K562 (cell line): ENCODE measurements at regions not wholly inside any gene's neighbourhood (a gene's known extent, or its start where the extent isn't known, plus 50 kb on each side); places are given as distances from the start of the nearest gene placed in this dataset.

Experiments used
- ATAC-seq: fragments of 200-7000 bp; cut with Tn5 transposase; 3 replicates; pipeline ENCODE4 v1.9.1; 2020; ENCODE audit warnings: moderate library complexity
- BruUV-seq: library from RNA; stranded (reverse); fragments of 400-500 nt; replicated peaks from 2 replicates; lab custom pipeline; 2021; lab: Mats Ljungman, UMichigan
- CTCF ChIA-PET: fragments of 300-600 bp; formaldehyde crosslinking; extraction: SDS; loops from one replicate; lab custom pipeline; 2021; ENCODE audit warnings: low intra/inter-chr PET ratio; lab: Yijun Ruan, JAX
- POLR2A ChIA-PET: fragments of 300-600, 350-650 bp; sonication (Branson Sonifier 250); formaldehyde crosslinking; extraction: SDS; loops from one replicate; lab custom pipeline; 2021; ENCODE audit warnings: antibody characterized with exemption, inconsistent platforms; lab: Yijun Ruan, JAX
- DNase-seq, 4 experiments: peaks; one replicate each; pipeline versions ENCODE4 v3.0.0 to v3.0.0-alpha.2; 2011 to 2018; ENCODE audit warnings: low spot score in 3 of 4, mixed read lengths in 3 of 4; ENCODE audit errors: extremely low read depth in 1 of 4
- FAIRE-seq: peaks from 2 replicates; lab custom pipeline; 2011; peaks lifted over from hg19 to GRCh38; lab: Jason Lieb, UNC
- H2AFZ ChIP-seq: 2 replicates; pipeline ENCODE4 v1.6.0; 2011; ENCODE audit warnings: low read depth, low read length, control low read depth, inconsistent platforms
- H3K27ac ChIP-seq: fragments of 200-600 bp; 3 replicates; pipeline ENCODE4 v1.8.0; 2011; ENCODE audit warnings: low read depth, mild to moderate bottlenecking, control low read depth, inconsistent platforms, low read length, moderate library complexity, mixed read lengths; ENCODE audit errors: extremely low read depth
- H3K27me3 ChIP-seq, 2 experiments: fragments of 300-600 bp in 1 of 2; 2 replicates in 1 of 2; 3 replicates in 1 of 2; pipeline versions ENCODE4 v1.6.0 to v1.8.0; 2011; ENCODE audit warnings: inconsistent platforms in 2 of 2, low read length in 2 of 2, mild to moderate bottlenecking in 1 of 2, mixed read lengths in 1 of 2, moderate library complexity in 1 of 2; ENCODE audit not compliant: control insufficient read depth in 2 of 2, insufficient read depth in 2 of 2
- H3K36me3 ChIP-seq: fragments of 300-600 bp; 3 replicates; pipeline ENCODE4 v1.8.0; 2011; ENCODE audit warnings: mild to moderate bottlenecking, low read length, inconsistent platforms; ENCODE audit not compliant: control insufficient read depth, insufficient read depth
- H3K4me1 ChIP-seq, 2 experiments: fragments of 200-600 bp in 1 of 2; replicated peaks in 1 of 2; 2 replicates in 1 of 2; 3 replicates in 1 of 2; pipeline versions ENCODE4 v1.5.1 to v1.8.0; 2011; ENCODE audit warnings: inconsistent platforms in 2 of 2, low read length in 2 of 2, mild to moderate bottlenecking in 1 of 2, mixed read lengths in 1 of 2, moderate library complexity in 1 of 2; ENCODE audit not compliant: control insufficient read depth in 2 of 2, insufficient read depth in 2 of 2
- H3K4me2 ChIP-seq: 2 replicates; pipeline ENCODE4 v1.6.1; 2011; ENCODE audit warnings: low read length, control low read depth, inconsistent platforms, mixed read lengths; ENCODE audit not compliant: insufficient read depth
- H3K4me3 ChIP-seq: fragments of 200-600 bp; sonication (generic), shearing (Covaris generic); 2 replicates; pipeline ENCODE4 v1.5.1; 2016; ENCODE audit warnings: control low read depth, inconsistent platforms
- H3K79me2 ChIP-seq: fragments of 200-600 bp; 3 replicates; pipeline ENCODE4 v1.8.0; 2011; ENCODE audit warnings: low read length, inconsistent platforms; ENCODE audit not compliant: control insufficient read depth, insufficient read depth
- H3K9ac ChIP-seq, 2 experiments: 2 replicates each; pipeline versions ENCODE4 v1.6.0 to v1.6.1; 2011; ENCODE audit warnings: low read depth in 2 of 2, low read length in 2 of 2, control low read depth in 1 of 2, inconsistent platforms in 1 of 2, mild to moderate bottlenecking in 1 of 2, mixed read lengths in 1 of 2; ENCODE audit not compliant: insufficient read depth in 1 of 2
- H3K9me1 ChIP-seq: one replicate; pipeline ENCODE4 v1.6.0; 2011; ENCODE audit warnings: inconsistent platforms, mild to moderate bottlenecking, low read length, moderate library complexity; ENCODE audit not compliant: control insufficient read depth, insufficient read depth
- H3K9me3 ChIP-seq: replicated peaks from 2 replicates; pipeline ENCODE4 v1.5.1; 2011; ENCODE audit warnings: low read depth, low read length, inconsistent platforms; ENCODE audit not compliant: control insufficient read depth, insufficient read depth
- H4K20me1 ChIP-seq: replicated peaks from 2 replicates; pipeline ENCODE4 v1.6.1; 2011; ENCODE audit warnings: low read length, inconsistent platforms, mixed read lengths; ENCODE audit not compliant: control insufficient read depth, insufficient read depth
- BHLHE40 ChIP-seq: IDR thresholded peaks from 2 replicates; pipeline ENCODE4 v1.6.1; 2011; ENCODE audit warnings: low read length, improper control_type of control experiment
- BRD9 ChIP-seq: fragments of 450-650 bp; IDR thresholded peaks from 2 replicates; pipeline ENCODE4 v1.6.1; 2018; ENCODE audit warnings: low read depth; ENCODE audit not compliant: partially characterized antibody
- CBFA2T2 ChIP-seq: fragments of 450-650 bp; conservative IDR thresholded peaks from 2 replicates; pipeline ENCODE4 v1.6.1; 2017; ENCODE audit warnings: mild to moderate bottlenecking
- CCAR2 ChIP-seq: fragments of 200-400 bp; formaldehyde crosslinking; IDR thresholded peaks from 2 replicates; pipeline ENCODE4 v1.6.1; 2017; ENCODE audit warnings: mild to moderate bottlenecking, low read depth, low read length
- FIP1L1 ChIP-seq: fragments of 200-400 bp; formaldehyde crosslinking; IDR thresholded peaks from 2 replicates; pipeline ENCODE4 v1.6.1; 2018; ENCODE audit warnings: mild to moderate bottlenecking, low read depth, low read length; ENCODE audit not compliant: poor library complexity, severe bottlenecking
- POLR3G ChIP-seq: IDR thresholded peaks from 2 replicates; pipeline ENCODE4 v1.6.1; 2011; ENCODE audit not compliant: insufficient read length, insufficient replicate concordance; ENCODE audit errors: extremely low read depth
- SRSF7 ChIP-seq: fragments of 200-400 bp; formaldehyde crosslinking; optimal IDR thresholded peaks from 2 replicates; pipeline ENCODE3; 2017; ENCODE audit warnings: mild to moderate bottlenecking, low read depth, low read length
- ZBTB34 ChIP-seq: fragments of 250-450 bp; sonication (Bioruptor Pico); IDR thresholded peaks from 2 replicates; pipeline ENCODE4 v1.8.0; 2021; ENCODE audit warnings: mild to moderate bottlenecking, moderate library complexity
- ZNF12 ChIP-seq: sonication (generic); formaldehyde crosslinking; IDR thresholded peaks from 2 replicates; pipeline ENCODE4 v1.4.0; 2020; ENCODE audit warnings: mild to moderate bottlenecking, missing genetic modification reagents
- ZNF740 ChIP-seq, 3 experiments: fragments of 200-800 bp in 1 of 3; sonication (Bioruptor generic) in 1 of 3; sonication (generic) in 1 of 3; formaldehyde crosslinking in 1 of 3; IDR thresholded peaks; 2 replicates each; pipeline versions ENCODE4 v1.6.1 to v1.8.0; 2016 to 2022; ENCODE audit warnings: mild to moderate bottlenecking in 2 of 3, missing compliant biosample characterization in 2 of 3, missing genetic modification characterization in 2 of 3, missing genetic modification reagents in 1 of 3
- WGBS: fragments of 100-300 bp; shearing (Covaris generic); methylation state at CpG from one replicate; pipeline ENCODE4 v1.1.6; 2016; ENCODE audit warnings: low coverage, mixed read lengths; ENCODE audit not compliant: insufficient coverage; ENCODE audit errors: missing lambda C conversion rate; 5-methylcytosine and 5-hydroxymethylcytosine counted together
- in situ Hi-C: fragments of 300-500 bp; cut with MboI; formaldehyde crosslinking; loops from 4 replicates; pipeline ENCODE4 v1.15.0; 2018; ENCODE audit warnings: inconsistent platforms, mixed read lengths
- intact Hi-C: fragments of 100-400 bp; cut with micrococcal nuclease; formaldehyde crosslinking; loops from 2 replicates; pipeline ENCODE4 v1.14.2; 2022
- TF ChIP-seq, protein P1 (sequence below): IDR thresholded peaks from 2 replicates; pipeline ENCODE4 v1.6.1; 2014; ENCODE audit warnings: antibody characterized with exemption

DNA sequence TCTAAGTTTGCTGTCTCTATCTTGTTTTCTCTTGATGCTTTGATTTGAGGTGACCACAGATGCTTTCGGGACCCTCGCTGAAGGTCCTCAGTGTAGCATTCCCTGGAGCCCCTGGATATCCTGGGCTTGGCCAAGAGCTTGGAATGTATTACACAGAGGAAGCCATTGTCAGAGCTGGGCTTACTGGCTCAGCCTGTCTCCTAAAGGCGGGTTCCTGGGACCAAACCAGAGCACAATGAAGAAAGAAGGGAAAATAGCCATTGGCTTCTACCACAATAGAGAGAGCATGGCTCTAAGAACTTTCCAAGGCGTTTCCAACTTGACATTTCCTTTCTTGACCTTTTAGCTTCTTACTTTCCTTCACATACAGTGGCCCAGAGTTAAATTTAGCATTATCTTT lies 229.3 kb downstream of the HS3ST3A1 start:
- Histone ChIP-seq H3K9me3 (no peaks in the 10 kb centered on the region), H3K79me2 (no peaks in the 10 kb centered on the region), H3K9me1 (no peaks in the 10 kb centered on the region), H3K9ac (no peak overlapping the region), H2AFZ (no peak overlapping the region), H3K27me3 (no peaks in the 10 kb centered on the region), H3K4me3 (no peak overlapping the region), H3K4me1 (no peaks in the 10 kb centered on the region), H3K36me3 (no peaks in the 10 kb centered on the region), H4K20me1 (no peaks in the 10 kb centered on the region), H3K4me2 (no peak overlapping the region), H3K27ac (no peak overlapping the region)
- no peak for FAIRE-seq
- no peak for DNase-seq
- no TSS peak for BruUV-seq
- intact Hi-C loops (no loop called here), in situ Hi-C loops (no loop called here)
- POLR2A ChIA-PET: no interaction called here
- CTCF ChIA-PET: no interaction called here
- 24% methylated on average over 3 of the region's 4 CpGs for WGBS
- no peak for ATAC-seq
- TF ChIP-seq BRD9 (no peak), SRSF7 (no peak), POLR3G (no peak), BHLHE40 (no peak), ZNF12 (no peak), CBFA2T2 (no peak), FIP1L1 (no peak), CCAR2 (no peak), ZBTB34 (CRISPR knock-in tag) (no peak), ZNF740 (CRISPR knock-in tag; IDR thresholded peaks at IDR 0.05) (no peak), ZNF740 (tag; IDR thresholded peaks at IDR 0.05) (no peak)
- TF ChIP-seq, protein P1, sequence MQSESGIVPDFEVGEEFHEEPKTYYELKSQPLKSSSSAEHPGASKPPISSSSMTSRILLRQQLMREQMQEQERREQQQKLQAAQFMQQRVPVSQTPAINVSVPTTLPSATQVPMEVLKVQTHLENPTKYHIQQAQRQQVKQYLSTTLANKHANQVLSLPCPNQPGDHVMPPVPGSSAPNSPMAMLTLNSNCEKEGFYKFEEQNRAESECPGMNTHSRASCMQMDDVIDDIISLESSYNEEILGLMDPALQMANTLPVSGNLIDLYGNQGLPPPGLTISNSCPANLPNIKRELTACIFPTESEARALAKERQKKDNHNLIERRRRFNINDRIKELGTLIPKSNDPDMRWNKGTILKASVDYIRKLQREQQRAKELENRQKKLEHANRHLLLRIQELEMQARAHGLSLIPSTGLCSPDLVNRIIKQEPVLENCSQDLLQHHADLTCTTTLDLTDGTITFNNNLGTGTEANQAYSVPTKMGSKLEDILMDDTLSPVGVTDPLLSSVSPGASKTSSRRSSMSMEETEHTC: no peak
